GM21360 (cell line): ENCODE measurements at regions not wholly inside any gene's neighbourhood (a gene's known extent, or its start where the extent isn't known, plus 50 kb on each side); places are given as distances from the start of the nearest gene placed in this dataset.
"Not testable (repeated sequence)": the region's sequence is repeated elsewhere in the genome, so short reads cannot be mapped to it uniquely, and the experiment has no call there.

ENCODE experiments used
- ATAC-seq: cut with Tn5 transposase; IDR thresholded peaks from one replicate; pipeline ENCODE4 v1.9.1; 2021; ENCODE audit warnings: mild to moderate bottlenecking, moderate library complexity; ENCODE audit not compliant: unreplicated experiment

DNA sequence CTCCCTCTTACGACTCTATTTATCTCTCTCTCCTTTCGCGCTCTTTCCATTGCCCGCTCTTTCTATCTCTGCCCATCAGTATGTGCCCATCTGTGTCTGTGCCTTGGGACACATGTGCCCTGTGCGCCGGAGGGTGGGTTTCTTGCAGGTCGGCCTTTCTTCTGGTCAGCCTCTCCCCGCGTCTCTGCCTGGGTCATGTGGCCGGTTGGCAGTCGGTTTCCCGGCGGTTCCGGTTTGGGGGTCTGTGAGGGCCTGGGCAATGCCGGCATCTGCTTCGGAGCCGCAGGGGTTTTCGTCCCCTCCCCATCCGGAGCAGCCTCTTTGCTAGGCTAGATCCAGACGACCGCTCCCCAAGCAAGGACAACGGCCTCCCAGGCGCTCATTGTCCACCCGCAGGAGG, 1426.0 kb upstream of the PCDH10 start:
- not testable (repeated sequence) for ATAC-seq

DNA sequence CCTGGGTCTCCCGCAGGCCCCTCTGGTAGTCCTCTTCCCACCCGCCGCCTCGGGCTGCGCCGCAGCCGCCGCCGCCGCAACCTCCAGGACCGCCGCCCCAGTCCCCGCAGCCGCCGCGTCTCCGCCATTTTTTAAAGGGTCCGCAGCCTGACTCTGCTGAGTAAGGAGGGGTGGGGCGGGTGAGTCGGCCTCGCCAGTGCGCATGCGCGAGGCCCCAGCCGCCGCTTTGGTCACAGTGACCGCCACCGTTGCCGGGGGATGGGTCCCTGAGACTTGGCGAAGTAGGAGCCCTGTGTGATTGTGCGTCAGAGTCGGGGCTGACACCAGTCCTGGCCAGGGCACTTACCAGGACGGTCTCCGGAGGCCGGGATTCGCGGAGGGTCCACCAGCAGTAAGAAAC, 1424.2 kb upstream of the PCDH10 start:
- ATAC-seq: not testable (repeated sequence)

DNA sequence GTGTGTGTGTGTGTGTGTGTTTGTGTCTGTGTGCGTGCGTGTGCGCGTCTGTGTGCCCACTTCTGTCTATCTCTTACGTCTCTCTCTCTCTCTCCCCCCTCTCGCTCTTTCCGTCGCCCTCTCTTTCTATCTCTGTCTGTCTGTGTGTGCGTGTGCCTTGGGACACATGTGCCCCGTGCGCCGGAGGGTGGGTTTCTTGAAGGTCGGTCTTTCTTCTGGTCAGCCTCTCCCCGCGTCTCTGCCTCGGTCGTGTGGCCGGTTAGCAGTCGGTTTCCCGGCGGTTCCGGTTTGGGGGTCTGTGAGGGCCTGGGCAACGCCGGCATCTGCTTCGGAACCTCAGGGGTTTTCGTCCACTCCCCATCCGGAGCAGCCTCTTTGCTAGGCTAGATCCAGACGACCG, 1423.6 kb upstream of the PCDH10 start:
- ATAC-seq: not testable (repeated sequence)

GRCh38 chr4:131726940-131727339, 1422.2 kb upstream of the PCDH10 start:
- not testable (repeated sequence) for ATAC-seq

DNA sequence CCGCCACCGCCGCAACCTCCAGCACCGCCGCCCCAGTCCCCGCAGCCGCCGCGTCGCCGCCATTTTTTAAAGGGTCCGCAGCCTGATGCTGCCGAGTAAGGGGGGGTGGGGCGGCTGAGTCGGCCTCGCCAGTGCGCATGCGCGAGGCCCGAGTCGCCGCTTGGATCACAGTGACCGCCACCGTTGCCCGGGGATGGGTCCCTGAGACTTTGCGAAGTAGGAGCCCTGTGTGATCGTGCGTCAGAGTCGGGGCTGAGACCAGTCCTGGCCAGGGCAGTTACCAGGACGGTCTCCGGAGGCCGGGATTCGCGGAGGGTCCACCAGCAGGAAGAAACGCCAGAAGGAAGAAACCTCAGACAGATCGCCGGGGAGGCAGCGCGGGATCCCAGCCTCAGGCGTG, 1421.7 kb upstream of the PCDH10 start:
- ATAC-seq: not testable (repeated sequence)

- not testable (repeated sequence) for ATAC-seq
These were observed 1419.9 kb upstream of the PCDH10 start for GRCh38 chr4:131729205-131729604.

DNA sequence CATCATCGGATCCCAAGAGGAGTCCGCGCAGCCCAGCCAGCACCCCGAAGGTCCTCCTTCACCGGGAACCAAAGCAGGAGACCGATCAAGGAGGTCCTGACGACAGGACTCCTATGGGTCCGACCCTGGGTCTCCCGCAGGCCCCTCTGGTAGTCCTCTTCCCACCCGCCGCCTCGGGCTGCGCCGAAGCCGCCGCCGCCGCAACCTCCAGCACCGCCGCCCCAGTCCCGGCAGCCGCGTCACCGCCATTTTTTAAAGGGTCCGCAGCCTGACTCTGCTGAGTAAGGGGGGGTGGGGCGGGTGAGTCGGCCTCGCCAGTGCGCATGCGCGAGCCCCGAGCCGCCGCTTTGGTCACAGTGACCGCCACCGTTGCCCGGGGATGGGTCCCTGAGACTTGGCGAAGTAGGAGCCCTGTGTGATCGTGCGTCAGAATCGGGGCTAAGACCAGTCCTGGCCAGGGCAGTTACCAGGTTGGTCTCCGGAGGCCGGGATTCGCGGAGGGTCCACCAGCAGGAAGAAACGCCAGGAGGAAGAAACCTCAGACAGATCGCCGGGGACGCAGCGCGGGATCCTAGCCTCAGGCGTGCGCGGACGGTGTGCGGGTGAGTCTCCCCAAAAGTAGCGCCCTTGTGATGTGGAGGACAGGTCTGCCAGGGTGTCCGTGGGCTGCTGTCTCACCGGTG, 1419.2 kb upstream of the PCDH10 start:
- not testable (repeated sequence) for ATAC-seq

- not testable (repeated sequence) for ATAC-seq
These were observed 1418.5 kb upstream of the PCDH10 start for GRCh38 chr4:131730574-131730973.

DNA sequence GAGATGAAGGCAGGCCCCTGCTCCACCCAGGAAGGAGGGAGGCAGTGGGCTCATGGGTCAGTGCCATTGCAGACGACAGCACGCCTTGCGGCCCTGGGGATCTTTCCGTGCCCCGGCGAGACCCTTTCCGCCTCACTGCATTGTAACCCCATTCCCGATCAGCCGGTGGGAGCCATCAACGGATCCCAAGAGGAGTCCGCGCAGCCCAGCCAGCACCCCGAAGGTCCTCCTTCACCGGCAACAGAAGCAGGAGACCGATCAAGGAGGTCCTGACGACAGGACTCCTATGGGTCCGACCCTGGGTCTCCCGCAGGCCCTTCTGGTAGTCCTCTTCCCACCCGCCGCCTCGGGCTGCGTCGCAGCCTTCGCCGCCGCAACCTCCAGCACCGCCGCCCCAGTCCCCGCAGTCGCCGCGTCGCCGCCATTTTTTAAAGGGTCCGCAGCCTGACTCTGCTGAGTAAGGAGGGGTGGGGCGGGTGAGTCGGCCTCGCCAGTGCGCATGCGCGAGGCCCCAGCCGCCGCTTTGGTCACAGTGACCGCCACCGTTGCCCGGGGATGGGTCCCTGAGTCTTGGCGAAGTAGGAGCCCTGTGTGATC, 1417.0 kb upstream of the PCDH10 start:
- not testable (repeated sequence) for ATAC-seq

- not testable (repeated sequence) for ATAC-seq
These were observed 1414.8 kb upstream of the PCDH10 start for GRCh38 chr4:131734321-131734720.

DNA sequence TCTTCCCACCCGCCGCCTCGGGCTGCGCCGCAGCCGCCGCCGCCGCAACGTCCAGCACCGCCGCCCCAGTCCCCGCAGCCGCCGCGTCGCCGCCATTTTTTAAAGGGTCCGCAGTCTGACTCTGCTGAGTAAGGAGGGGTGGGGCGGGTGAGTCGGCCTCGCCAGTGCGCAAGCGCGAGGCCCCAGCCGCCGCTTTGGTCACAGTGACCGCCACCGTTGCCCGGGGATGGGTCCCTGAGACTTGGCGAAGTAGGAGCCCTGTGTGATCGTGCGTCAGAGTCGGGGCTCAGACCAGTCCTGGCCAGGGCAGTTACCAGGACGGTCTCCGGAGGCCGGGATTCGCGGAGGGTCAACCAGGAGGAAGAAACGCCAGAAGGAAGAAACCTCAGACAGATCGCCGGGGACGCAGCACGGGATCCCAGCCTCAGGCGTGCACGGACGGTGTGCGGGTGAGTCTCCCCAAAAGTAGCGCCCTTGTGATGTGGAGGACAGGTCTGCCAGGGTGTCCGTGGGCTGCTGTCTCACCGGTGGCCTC, 1414.2 kb upstream of the PCDH10 start:
- ATAC-seq: not testable (repeated sequence)

GRCh38 chr4:131738991-131739390, 1410.1 kb upstream of the PCDH10 start:
- ATAC-seq: not testable (repeated sequence)

- not testable (repeated sequence) for ATAC-seq
These were observed 1407.3 kb upstream of the PCDH10 start for GRCh38 chr4:131741836-131742235.

- not testable (repeated sequence) for ATAC-seq
These were observed 1406.4 kb upstream of the PCDH10 start for GRCh38 chr4:131742536-131743205.

- ATAC-seq: not testable (repeated sequence)
These were observed 1405.7 kb upstream of the PCDH10 start for GRCh38 chr4:131743348-131743747.

DNA sequence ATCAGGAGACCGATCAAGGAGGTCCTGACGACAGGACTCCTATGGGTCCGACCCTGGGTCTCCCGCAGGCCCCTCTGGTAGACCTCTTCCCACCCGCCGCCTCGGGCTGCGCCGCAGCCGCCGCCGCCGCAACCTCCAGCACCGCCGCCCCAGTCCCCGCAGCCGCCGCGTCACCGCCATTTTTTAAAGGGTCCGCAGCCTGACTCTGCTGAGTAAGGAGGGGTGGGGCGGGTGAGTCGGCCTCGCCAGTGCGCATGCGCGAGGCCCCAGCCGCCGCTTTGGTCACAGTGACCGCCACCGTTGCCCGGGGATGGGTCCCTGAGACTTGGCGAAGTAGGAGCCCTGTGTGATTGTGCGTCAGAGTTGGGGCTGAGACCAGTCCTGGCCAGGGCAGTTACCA, 1401.9 kb upstream of the PCDH10 start:
- ATAC-seq: not testable (repeated sequence)

- ATAC-seq: not testable (repeated sequence)
These were observed 1399.9 kb upstream of the PCDH10 start for GRCh38 chr4:131749224-131749623.

DNA sequence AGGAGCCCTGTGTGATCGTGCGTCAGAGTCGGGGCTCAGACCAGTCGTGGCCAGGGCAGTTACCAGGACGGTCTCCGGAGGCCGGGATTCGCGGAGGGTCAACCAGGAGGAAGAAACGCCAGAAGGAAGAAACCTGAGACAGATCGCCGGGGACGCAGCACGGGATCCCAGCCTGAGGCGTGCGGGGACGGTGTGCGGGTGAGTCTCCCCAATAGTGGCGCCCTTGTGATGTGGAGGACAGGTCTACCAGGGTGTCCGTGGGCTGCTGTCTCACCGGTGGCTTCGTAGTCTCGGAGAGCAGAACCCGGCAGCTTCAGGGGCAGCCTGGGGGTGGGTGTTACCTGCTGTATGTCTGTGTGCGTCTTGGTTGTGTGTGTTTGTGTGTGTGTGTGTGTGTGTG, 1399.1 kb upstream of the PCDH10 start:
- not testable (repeated sequence) for ATAC-seq

- not testable (repeated sequence) for ATAC-seq
These were observed 1398.6 kb upstream of the PCDH10 start for GRCh38 chr4:131750469-131750868.

DNA sequence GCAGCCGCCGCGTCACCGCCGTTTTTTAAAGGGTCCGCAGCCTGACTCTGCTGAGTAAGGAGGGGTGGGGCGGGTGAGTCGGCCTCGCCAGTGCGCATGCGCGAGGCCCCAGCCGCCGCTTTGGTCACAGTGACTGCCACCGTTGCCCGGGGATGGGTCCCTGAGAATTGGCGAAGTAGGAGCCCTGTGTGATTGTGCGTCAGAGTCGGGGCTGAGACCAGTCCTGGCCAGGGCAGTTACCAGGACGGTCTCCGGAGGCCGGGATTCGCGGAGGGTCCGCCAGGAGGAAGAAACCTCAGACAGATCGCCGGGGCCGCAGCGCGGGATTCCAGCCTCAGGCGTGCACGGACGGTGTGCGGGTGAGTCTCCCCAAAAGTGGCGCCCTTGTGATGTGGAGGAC, 1386.9 kb upstream of the PCDH10 start:
- not testable (repeated sequence) for ATAC-seq

DNA sequence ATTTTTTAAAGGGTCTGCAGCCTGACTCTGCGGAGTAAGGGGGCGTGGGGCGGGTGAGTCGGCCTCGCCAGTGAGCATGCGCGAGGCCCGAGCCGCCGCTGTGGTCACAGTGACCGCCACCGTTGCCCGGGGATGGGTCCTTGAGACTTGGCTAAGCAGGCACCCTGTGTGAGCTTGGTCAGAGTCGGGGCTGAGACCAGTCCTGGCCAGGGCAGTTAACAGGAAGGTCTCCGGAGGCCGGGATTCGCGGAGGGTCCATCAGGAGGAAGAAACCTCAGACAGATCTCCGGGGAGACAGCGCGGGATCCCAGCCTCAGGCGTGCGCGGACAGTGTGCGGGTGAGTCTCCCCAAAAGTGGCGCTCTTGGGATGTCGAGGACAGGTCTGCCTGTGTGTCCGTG, 1384.4 kb upstream of the PCDH10 start:
- no peak for ATAC-seq

DNA sequence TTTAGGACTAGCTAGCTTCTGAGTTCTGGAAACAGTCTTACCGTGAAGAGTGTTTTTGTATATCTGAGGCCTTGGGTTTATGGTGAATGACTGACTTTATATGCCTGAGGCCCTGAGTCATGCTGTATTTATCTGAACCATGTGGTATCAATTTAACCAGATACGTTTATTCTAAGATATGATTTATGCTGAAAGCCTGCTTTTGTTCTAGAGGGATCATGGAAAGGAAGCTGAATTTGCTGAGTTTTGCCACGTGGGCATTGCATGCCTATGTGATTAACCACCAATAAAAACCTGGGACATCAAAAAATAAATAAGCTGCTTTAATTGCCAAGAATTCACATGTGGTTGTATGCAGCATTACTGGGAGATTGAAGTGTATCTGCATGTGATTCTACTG, 1374.7 kb upstream of the PCDH10 start:
- not testable (repeated sequence) for ATAC-seq
